ENCODE measurements at regions not wholly inside any gene's neighbourhood (a gene's known extent, or its start where the extent isn't known, plus 50 kb on each side); places are given as distances from the start of the nearest gene placed in this dataset.

GRCh38 chr18:47758000-47758399 lies 172.5 kb downstream of the SMAD2 start:
- DNase-seq, result no peak

- DNase-seq, result peak; percentile 40
These were observed 174.0 kb downstream of the SMAD2 start for GRCh38 chr18:47756364-47757016.

GRCh38 chr18:47755102-47755456 lies 175.4 kb downstream of the SMAD2 start:
- DNase-seq, result no peak

DNA sequence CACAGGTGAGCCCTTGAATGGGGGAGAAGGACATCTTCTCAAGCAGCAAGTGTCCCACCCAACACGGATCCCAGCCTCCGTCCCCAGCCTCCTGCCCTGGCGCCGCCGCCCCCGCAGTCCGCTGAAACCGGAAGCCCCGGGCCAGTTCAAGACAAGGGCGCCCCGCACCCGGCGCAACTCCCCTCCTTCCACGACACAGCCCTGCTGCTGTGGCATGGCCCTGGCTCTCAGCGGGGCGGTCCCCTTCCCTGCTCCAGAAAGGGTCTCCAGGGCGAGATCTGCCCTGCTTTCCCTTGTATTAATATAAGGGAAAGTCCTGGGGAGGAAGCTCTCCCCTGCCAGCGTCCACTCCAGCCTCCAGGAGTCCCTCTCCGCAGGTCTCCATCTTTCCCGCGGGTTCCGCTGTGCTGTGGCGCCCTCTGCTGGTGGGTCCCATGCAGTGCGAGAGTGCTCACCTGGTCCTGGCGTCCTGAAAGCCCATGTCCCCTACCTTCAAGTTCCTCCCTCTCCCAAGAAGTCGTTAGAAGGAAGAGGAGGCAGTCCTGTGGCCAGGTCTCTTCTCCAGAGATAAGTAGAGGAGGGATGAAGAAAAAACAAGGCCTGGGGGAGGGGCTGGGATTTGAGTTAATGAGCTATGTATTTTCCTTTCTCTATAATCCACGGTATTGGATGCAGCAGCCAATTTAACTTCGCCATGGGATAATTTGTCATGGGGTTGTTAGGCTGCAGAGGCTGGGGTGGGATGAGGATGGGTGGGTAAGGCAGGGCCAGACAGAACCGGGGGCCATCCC lies 176.0 kb downstream of the SMAD2 start:
- no peak for DNase-seq

GRCh38 chr18:47752796-47753645 lies 177.4 kb downstream of the SMAD2 start:
- DNase-seq, result no peak

- DNase-seq, result no peak
These were observed 179.5 kb downstream of the SMAD2 start for GRCh38 chr18:47750889-47751423.

GRCh38 chr18:47749600-47749973 lies 180.9 kb downstream of the SMAD2 start:
- no peak for DNase-seq

- DNase-seq, result peak; percentile 70
These were observed 181.4 kb downstream of the SMAD2 start for GRCh38 chr18:47748847-47749599.

- DNase-seq, result no peak
These were observed 182.2 kb downstream of the SMAD2 start for GRCh38 chr18:47748093-47748796.

GRCh38 chr18:47747260-47747795 lies 183.1 kb downstream of the SMAD2 start:
- DNase-seq, result no peak

DNA sequence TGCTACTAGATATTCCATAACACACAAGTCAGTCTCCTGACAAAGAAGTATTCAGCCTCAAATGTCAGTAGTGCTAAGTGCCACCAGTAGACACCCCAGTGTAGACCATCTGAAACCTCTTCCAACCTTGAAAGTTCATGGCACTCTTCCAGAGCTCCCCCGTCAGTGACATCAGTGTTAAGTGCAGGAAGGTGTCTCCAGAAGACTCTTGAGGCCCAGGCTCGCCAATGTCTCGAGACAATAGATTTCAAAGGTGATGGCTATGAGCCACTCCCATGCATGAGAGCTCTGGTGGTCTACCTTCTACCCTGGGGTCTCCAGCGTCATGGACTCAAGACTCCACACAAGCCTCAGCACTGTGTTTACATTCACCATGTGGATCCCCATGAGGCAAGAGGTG lies 183.8 kb downstream of the SMAD2 start:
- DNase-seq, result no peak

GRCh38 chr18:47745227-47745626 lies 185.2 kb downstream of the SMAD2 start:
- no peak for DNase-seq

DNA sequence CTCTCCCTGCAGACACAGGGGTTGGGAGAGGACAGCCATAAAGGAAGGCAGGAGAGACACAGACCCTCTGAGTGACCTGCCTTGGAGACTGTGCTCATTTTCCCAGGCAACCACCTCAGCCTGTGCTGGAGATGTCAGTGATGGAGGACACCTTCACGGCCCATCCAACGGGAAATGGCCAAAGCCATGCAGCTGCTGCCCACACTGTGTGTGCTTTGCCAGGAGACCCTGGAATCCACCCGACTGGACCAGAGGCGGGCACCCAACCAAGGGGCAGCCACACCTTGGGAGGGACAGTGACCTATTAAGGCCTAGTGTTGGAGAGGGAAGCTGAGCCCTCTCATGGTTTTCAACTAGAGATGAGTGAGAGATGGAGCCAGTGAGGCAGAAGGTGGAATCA lies 192.5 kb downstream of the SMAD2 start:
- DNase-seq, result no peak

- no peak for DNase-seq
These were observed 193.1 kb downstream of the SMAD2 start for GRCh38 chr18:47737198-47737830.

- no peak for DNase-seq
These were observed 193.9 kb downstream of the SMAD2 start for GRCh38 chr18:47736376-47737140.

DNA sequence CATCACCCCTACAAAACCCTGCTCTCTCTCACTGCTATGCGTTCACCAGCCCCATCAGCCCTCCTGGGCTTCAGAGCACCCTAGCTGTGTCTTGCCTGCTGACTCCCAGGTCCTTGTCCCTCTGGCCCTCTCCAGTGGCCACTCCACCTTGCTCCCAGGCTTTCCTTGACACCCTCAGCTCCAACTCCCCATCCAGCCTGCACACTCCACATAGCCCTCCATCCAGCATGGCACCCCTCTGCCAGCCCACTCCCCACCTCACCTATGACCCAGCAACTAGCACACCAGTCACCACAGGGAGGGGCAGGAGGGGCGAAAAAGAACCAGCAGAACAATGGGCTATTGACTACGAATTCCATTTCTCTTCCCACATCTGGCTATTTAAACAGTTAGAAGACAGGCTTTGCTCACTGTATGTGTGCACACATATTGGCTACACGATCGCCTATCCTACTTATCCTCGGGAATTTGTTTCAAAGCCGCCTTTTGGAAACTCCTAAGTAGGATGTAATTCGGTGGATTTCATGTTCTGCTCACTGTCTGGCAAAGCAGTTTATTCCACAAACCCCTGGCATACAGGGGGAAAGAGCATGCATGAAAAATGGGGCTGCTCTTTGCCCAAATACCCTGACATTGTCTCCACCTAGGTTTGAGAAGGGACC lies 195.3 kb downstream of the SMAD2 start:
- no peak for DNase-seq

DNA sequence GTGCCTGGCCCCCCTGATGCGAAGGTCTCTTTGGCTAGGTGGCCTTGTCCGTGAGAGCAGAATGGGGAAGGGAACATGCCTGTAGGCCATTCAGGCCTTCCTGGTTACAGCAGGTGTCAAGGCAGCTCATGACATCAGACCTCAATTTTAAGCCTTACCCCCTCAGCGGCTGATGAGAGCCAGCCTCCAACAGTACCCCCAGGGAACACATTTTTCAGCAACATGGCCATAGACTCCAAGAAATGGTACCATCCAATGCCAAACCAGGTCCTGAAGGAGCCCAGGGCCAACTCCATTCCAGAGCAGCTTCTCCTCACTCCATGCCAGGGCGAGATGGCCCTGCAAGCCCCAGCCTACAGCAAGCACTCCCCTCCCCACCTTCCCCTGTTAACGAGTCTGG lies 199.2 kb downstream of the SMAD2 start:
- no peak for DNase-seq

- no peak for DNase-seq
These were observed 199.7 kb downstream of the SMAD2 start for GRCh38 chr18:47730795-47731194.

- DNase-seq, result no peak
These were observed 201.1 kb downstream of the SMAD2 start for GRCh38 chr18:47729356-47729755.

DNA sequence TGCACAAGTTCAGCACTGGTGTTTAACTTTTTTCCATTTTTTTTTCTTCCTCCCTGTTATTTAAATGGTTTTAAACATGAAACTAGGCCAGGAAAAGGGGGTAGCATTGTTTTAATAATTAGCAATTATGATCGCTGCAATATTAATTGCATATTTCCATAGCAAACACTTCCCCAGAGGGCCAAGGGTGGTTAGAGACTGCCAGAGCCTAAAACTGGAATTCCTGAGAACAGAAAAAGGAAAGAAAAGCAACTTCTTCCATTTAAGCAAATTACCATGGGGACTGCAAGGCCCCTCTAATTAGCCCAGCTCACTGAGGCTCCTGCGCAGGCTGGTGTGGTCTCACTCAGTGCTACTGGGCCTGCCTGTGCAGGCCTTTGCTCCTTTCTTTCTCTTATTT lies 201.5 kb downstream of the SMAD2 start:
- no peak for DNase-seq

Data from NCI-H1417 treated with DMSO at 0.1 percent for 48 hours (cell line).